ENCODE measurements at regions not wholly inside any gene's neighbourhood (a gene's known extent, or its start where the extent isn't known, plus 50 kb on each side); places are given as distances from the start of the nearest gene placed in this dataset.

GRCh38 chr6:133055441-133055966 lies 185.7 kb upstream of the EYA4 start:
- no peak overlapping the region for H3K9ac ChIP-seq (replicated peaks; ENCODE audit: extremely low read depth, insufficient read depth, low read length)
- H3K79me2 ChIP-seq (ENCODE audit: control insufficient read depth, insufficient read depth, low read length) = no peaks in the 10 kb centered on the region
- no peaks in the 10 kb centered on the region for H3K27me3 ChIP-seq (ENCODE audit: control insufficient read depth in 2 of 2, insufficient read depth in 2 of 2, low read length in 2 of 2)
- H3K9me3 ChIP-seq (replicated peaks; ENCODE audit: control insufficient read depth, insufficient read depth, low read length) = no peaks in the 10 kb centered on the region
- no peak for TF ChIP-seq GATA2 (IDR thresholded peaks at IDR 0.05; ENCODE audit: insufficient read depth, insufficient read length, low read depth, low read length)
- no peak for TF ChIP-seq CTCF (IDR thresholded peaks at IDR 0.05; ENCODE audit: extremely low read depth in 1 of 2, insufficient read depth in 1 of 2, low read depth in 1 of 2, low read length in 2 of 2)
- TF ChIP-seq JUN (IDR thresholded peaks at IDR 0.05; ENCODE audit: borderline replicate concordance, insufficient read depth, insufficient read length, low read depth) = no peak
- TF ChIP-seq MAX (IDR thresholded peaks at IDR 0.05; ENCODE audit: insufficient read depth, insufficient read length) = no peak
- no peak for TF ChIP-seq EZH2 (IDR thresholded peaks at IDR 0.05; ENCODE audit: borderline replicate concordance, low read depth, low read length, severe bottlenecking)
- TF ChIP-seq POLR2A (IDR thresholded peaks at IDR 0.05; ENCODE audit: low read depth, low read length) = no peak
- no peak for TF ChIP-seq POLR2AphosphoS5 (IDR thresholded peaks at IDR 0.05; ENCODE audit: insufficient read depth, low read depth, low read length)
- TF ChIP-seq MYC (IDR thresholded peaks at IDR 0.05; ENCODE audit: low read depth, low read length) = no peak
- no peak for TF ChIP-seq FOS (IDR thresholded peaks at IDR 0.05; ENCODE audit: borderline replicate concordance, insufficient read depth, low read length)
- dilution Hi-C loops (cut with MboI; ENCODE audit: extremely low pct_ligation_motif_present, low sequenced_read_pairs) = no loop called here
- BruUV-seq (replicated peaks) = no TSS peak
- no peak overlapping the region for H2AFZ ChIP-seq (ENCODE audit: low read depth, low read length)
- intact Hi-C loops (cut with micrococcal nuclease) = loop anchor here (5.0 kb wide), 1 partner anchor 1727 kb away; no protein-coding TSS in a partner anchor
- no peaks in the 10 kb centered on the region for H3K4me1 ChIP-seq (ENCODE audit: control insufficient read depth, extremely low read depth, insufficient read depth, low read length)
- H4K20me1 ChIP-seq (replicated peaks; ENCODE audit: control insufficient read depth, extremely low read depth, insufficient read depth, low read length) = no peaks in the 10 kb centered on the region
- ChIA-PET POLR2A (no interaction called here), CTCF (no interaction called here)
- H3K4me2 ChIP-seq (ENCODE audit: insufficient read depth, low read length) = no peak overlapping the region
- H3K9me1 ChIP-seq (replicated peaks; ENCODE audit: control insufficient read depth, extremely low read depth, insufficient read depth, low read length) = no peaks in the 10 kb centered on the region
- H3K27ac ChIP-seq (ENCODE audit: insufficient read depth, low read depth, low read length) = no peak overlapping the region
- no peak for DNase-seq (ENCODE audit: low read depth, low spot score)
- H3K36me3 ChIP-seq (ENCODE audit: control insufficient read depth in 2 of 2, extremely low read depth in 1 of 2, insufficient read depth in 2 of 2, low read length in 2 of 2) = no peaks in the 10 kb centered on the region
- FAIRE-seq = no peak
- no peak overlapping the region for H3K4me3 ChIP-seq (replicated peaks in 1 of 3; ENCODE audit: insufficient read depth in 1 of 3, low read depth in 1 of 3, low read length in 3 of 3)

Data from endothelial cell of umbilical vein (primary cell).